Lower leg skin (tissue), 4 donors: ENCODE measurements at regions not wholly inside any gene's neighbourhood (a gene's known extent, or its start where the extent isn't known, plus 50 kb on each side); places are given as distances from the start of the nearest gene placed in this dataset.

Experiments
- DNase-seq, 2 donors: peaks; one replicate each; pipeline ENCODE4 v3.0.0-alpha.2; 2019; ENCODE audit warnings: low spot score in 2 of 2
- H3K4me3 ChIP-seq: fragments of 200-600 bp; sonication (generic); 2 replicates; pipeline ENCODE4 v1.5.1; 2017; ENCODE audit warnings: mild to moderate bottlenecking, low read depth; ENCODE audit not compliant: poor library complexity, severe bottlenecking
- CTCF ChIP-seq, 3 donors: fragments of 450-650 bp; IDR thresholded peaks; one replicate each; pipeline ENCODE4 v1.5.1; 2016; ENCODE audit warnings: antibody characterized with exemption in 3 of 3, mild to moderate bottlenecking in 3 of 3, moderate library complexity in 2 of 3
- POLR2A ChIP-seq, 2 donors: fragments of 450-650 bp; IDR thresholded peaks; one replicate each; pipeline ENCODE4 v1.6.1; 2016 to 2017; ENCODE audit warnings: antibody characterized with exemption in 2 of 2, mild to moderate bottlenecking in 1 of 2, moderate library complexity in 1 of 2
- WGBS, 2 donors: methylation state at CpG; one replicate each; pipeline ENCODE4 v1.1.5; 2018; 5-methylcytosine and 5-hydroxymethylcytosine counted together
- intact Hi-C: fragments of 100-400 bp; cut with DNase I; formaldehyde crosslinking; loops from one replicate; pipeline ENCODE4 v1.15.0; 2023; ENCODE audit warnings: low total_unique reads

- intact Hi-C loops, result no loop called here
- no peak overlapping the region for H3K4me3 ChIP-seq
- no peak for DNase-seq
- WGBS, 2 donors, result 71 to 77% methylated on average over 15 to 17 of the region's 19 CpGs
- TF ChIP-seq CTCF (IDR thresholded peaks at IDR 0.05) (no peak), POLR2A (IDR thresholded peaks at IDR 0.05) (no peak)
Measured at GRCh38 chr7:156050636-156051569, 238.6 kb upstream of the SHH start.

GRCh38 chr7:156049366-156049765, 237.1 kb upstream of the SHH start:
- H3K4me3 ChIP-seq, result no peak overlapping the region
- intact Hi-C loops, result no loop called here
- no peak for DNase-seq
- WGBS, 2 donors, result 60 to 94% methylated on average over 6 to 8 of the region's 8 CpGs
- TF ChIP-seq CTCF (IDR thresholded peaks at IDR 0.05), result no peak
- TF ChIP-seq POLR2A (IDR thresholded peaks at IDR 0.05), result no peak

- DNase-seq, result no peak
- H3K4me3 ChIP-seq, result no peak overlapping the region
- WGBS, 2 donors, result 87 to 95% methylated on average over 19 of the region's 19 CpGs
- intact Hi-C loops, result no loop called here
- no peak for TF ChIP-seq CTCF (IDR thresholded peaks at IDR 0.05)
- TF ChIP-seq POLR2A (IDR thresholded peaks at IDR 0.05), result no peak
Measured at GRCh38 chr7:156046031-156046560, 233.8 kb upstream of the SHH start.

GRCh38 chr7:156043416-156044178, 231.3 kb upstream of the SHH start:
- intact Hi-C loops, result no loop called here
- DNase-seq, result no peak
- H3K4me3 ChIP-seq, result no peak overlapping the region
- TF ChIP-seq CTCF (IDR thresholded peaks at IDR 0.05) (no peak), POLR2A (IDR thresholded peaks at IDR 0.05) (no peak)
- 80 to 81% methylated on average over 26 of the region's 26 CpGs for WGBS, 2 donors

- TF ChIP-seq CTCF (IDR thresholded peaks at IDR 0.05) (no peak), POLR2A (IDR thresholded peaks at IDR 0.05) (no peak)
- WGBS, 2 donors, result 79 to 83% methylated on average over 13 to 15 of the region's 15 CpGs
- intact Hi-C loops, result no loop called here
- DNase-seq, result no peak
- no peak overlapping the region for H3K4me3 ChIP-seq
Measured at GRCh38 chr7:156041398-156041797, 229.1 kb upstream of the SHH start.
